HG02840 (cell line): ENCODE measurements at regions not wholly inside any gene's neighbourhood (a gene's known extent, or its start where the extent isn't known, plus 50 kb on each side); places are given as distances from the start of the nearest gene placed in this dataset.
"Not testable (repeated sequence)": the region's sequence is repeated elsewhere in the genome, so short reads cannot be mapped to it uniquely, and the experiment has no call there.

Experiments used
- ATAC-seq: cut with Tn5 transposase; IDR thresholded peaks from one replicate; pipeline ENCODE4 v1.9.1; 2021; ENCODE audit warnings: mild to moderate bottlenecking, moderate library complexity, moderate number of reproducible peaks; ENCODE audit not compliant: unreplicated experiment, low FRiP score

DNA sequence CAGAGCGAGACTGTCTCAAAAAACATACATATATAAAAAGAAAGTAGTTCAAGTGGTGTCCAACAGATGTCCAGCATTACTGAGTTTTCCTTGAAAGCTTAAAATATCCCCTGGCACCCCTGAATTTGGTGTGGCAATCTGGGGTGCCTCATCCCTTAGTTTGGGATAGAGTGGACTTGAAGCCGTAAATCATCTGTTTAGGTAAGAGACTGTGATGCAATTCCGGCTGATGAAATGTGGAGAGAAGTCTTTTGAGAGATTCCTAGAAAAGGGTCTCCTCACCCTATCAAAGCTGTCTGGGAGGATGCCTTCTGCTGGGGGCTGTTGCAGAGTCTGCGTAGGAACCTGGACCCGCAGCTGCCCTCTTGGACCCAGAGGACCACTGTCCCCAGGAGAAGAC is 408.0 kb downstream of the RPS24 start:
- ATAC-seq, result no peak

DNA sequence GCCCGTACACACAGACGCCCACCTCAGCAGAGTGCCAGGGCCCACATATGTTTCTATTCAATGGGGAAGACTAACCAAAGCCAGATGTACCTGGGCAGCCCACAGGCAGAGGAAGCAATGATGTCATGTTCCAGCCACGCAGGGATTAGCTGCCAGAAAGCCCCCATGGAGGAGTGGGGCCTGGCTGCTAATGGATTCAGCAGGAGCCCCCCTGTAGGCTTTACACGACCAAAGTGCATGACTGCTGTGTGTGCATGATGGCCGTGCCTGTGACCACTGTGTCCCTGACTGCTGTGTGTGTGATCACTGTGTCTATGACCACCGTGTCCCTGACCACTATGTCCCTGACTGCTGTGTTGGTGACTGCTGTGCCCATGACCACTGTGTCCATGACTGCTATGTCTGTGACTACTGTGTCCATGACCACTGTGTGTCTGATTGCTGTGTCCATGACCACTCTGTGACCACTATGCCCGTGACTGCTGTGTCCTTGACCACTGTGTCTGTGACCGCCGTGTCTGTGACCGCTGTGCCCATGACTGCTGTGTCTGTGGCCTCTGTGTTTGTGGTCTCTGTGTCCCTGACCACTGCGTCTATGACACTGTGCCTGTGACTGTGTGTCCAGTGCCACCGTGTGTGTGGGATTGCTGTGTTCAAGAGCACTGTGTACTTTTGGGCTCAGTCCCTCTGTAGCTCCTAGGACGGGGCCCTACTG is 409.3 kb downstream of the RPS24 start:
- no peak for ATAC-seq

DNA sequence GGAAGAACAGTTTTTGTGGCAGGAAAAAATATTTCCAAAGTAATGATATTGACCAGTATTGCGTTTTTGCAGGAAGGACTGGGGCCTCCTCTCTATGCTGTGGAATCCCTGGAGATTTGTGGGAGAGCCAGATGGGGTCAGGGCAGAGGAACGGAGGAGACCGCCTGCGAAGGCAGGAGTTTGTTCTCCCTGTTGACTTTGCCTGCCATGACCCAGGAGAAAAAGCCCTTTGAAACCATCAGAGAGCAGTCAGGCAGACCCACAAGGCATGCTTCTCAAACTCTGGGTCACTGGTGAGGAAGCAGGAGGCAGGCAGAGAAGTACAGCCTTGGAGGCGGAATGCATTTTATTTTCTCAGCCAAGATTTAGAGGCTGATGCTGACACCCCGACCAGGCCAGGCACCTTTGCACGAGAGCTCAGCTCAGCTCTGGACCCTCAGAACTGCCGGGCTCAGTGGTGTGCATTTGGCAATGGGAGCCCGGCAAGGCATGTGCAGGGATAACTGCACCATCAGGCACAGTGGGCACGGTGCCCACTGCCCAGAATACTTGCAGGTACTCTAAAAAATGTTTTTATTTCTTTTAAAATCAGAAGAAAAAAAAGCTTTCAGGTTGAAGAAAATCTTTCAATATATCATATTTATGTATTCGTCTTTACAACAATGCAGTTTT is 410.4 kb downstream of the RPS24 start:
- no peak for ATAC-seq

GRCh38 chr10:78444741-78445140 is 411.1 kb downstream of the RPS24 start:
- not testable (repeated sequence) for ATAC-seq

GRCh38 chr10:78445308-78445707 is 411.6 kb downstream of the RPS24 start:
- no peak for ATAC-seq

- no peak for ATAC-seq
Observed at GRCh38 chr10:78448470-78448869, 414.8 kb downstream of the RPS24 start.

GRCh38 chr10:78448994-78449418 is 415.3 kb downstream of the RPS24 start:
- ATAC-seq, result no peak

DNA sequence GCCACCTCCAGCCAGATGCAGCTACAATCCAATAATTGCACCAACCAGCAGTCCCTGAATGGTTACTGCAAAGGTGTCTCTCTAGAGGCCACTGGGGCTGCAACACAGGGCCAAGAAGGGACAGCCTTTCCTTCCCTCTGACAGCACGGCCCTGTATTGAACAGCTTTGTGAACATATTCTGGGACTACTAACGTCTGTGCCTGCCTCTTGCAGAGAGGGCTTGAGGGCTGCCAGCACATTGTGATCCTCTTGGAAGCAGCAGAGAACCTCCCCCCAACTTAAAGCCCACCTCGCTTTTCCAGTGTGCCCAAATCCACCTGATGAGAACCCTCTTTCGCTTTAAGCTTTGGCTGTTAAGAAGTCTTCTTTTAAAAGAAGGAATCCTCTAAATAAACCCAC is 415.9 kb downstream of the RPS24 start:
- no peak for ATAC-seq

GRCh38 chr10:78450239-78450638 is 416.6 kb downstream of the RPS24 start:
- ATAC-seq, result no peak

GRCh38 chr10:78450807-78451485 is 417.3 kb downstream of the RPS24 start:
- ATAC-seq, result no peak

GRCh38 chr10:78451592-78451991 is 417.9 kb downstream of the RPS24 start:
- ATAC-seq, result no peak

DNA sequence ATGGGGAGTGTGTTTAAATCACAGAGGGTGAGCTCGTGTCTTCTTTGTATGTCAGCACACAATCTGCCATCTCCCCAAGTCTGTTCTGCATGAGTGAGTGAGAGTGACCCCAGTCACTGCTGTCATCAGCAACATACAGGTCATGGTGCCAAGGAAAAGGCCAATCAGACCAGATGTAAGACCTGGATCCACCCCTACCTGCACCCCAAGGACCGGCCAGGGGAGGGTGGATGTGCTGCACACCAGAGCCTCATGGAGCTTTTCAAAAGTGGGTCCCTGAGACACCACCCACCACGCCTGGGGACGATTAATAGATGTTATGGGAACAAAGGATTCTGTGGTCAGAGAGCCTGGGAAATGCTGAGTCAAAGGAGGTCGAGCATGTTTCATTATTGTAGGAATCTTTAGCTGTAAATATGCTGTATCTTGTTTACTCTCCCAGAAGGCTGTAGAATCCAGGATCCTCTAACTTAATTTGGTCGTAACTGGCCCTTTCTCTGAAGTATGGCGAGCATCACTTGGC is 420.5 kb downstream of the RPS24 start:
- ATAC-seq, result no peak

DNA sequence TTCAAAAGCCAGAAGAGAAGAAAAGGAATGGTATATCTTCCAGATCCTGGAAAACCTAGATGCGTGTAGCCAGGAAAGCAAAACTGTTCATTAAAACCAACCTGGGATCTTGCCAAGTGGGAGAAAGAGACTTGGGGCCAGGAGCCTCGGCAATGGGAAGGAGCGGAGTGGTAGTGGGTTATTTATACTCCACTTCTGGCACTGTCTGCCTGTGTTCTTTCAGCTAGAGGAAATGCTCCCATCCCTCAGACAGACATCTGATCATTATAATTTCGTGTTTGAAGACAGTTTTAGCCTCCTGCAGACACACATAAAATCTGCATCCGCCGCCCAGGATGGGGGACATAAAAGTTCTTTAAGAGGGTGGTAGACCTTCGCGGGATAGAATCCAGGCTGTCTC is 421.6 kb downstream of the RPS24 start:
- ATAC-seq, result no peak

DNA sequence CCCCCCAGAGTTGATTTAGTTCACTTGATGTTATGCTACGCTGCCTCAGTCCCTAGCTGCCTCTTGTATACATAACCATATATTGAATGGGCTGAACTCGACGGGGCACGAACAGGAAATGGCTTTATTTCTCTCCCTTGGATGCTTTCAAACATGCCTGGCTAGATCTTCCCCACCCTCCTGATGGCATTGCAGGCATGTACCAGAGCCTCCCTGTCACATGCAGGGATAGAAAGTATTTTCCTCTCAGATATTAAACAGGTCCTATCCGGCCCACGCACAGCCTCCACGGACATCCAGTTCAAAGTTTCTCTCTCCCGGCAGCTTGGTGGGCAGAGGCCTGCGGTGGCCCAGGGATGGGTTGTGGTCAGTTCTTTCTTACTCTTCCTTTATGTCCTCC is 422.1 kb downstream of the RPS24 start:
- no peak for ATAC-seq

GRCh38 chr10:78456649-78457400 is 423.2 kb downstream of the RPS24 start:
- ATAC-seq, result no peak

DNA sequence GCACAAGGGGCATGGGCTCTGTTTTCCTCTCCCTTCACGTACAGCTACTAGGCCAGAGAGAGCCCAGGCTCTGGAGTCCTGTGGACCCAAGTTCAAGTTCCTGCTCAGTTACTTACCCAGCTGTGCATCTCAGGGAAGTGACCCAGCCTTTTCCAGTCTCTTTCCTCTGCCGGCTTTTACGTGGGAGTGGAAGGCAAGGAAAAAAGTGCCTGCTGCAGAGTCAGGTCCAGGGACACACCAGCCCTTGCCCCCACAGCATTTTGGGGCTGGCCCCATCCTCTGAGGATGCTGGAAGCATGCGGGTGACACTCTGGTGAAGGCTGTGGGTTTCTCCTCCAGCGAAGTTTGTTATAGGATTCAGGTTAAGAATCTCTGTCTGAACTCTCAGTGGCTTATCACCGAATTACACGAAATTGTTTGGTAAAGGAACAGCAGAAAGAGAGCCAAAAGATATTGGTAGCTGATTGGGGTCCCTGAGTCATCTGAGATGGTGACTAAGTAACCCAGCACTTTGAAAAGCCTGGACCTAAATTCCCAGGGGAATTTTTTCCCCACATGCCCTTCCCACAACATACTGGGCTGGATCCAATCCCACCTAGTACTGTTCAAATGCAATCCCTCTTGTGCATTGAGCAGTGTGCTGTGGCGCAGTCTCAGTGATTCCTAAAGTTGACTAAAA is 424.3 kb downstream of the RPS24 start:
- ATAC-seq, result no peak

DNA sequence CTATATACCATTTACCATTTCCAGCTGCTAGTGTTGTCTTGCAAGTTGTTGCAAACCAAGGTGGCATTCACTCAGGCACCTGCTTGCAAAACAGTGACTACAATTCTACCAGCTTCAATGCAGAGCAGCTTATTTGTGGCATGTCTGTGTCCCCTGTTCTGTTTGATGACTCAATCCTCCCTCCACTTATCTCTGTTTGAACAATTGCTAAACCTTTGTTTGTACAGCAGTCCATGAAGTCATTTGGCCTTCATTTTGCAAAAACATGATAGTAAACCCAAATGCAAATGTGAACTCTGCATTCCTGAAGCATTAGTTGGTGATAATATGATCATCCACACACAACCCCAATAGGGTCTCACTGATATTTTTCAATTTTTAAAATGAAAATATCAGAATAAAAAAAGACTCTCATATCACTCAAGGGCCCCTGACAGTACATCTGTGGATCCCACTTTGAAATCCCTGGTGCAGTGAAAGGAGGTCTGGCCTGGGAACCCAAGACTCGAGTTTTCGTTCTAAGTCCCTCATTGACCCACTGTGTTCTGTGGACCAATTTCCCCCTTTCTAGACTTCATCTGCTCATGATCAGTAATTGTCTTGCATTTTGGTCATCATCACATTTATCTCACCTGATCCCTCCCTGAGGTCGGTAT is 425.4 kb downstream of the RPS24 start:
- ATAC-seq, result no peak

- ATAC-seq, result no peak
Observed at GRCh38 chr10:78459639-78460037, 426.0 kb downstream of the RPS24 start.

- no peak for ATAC-seq
Observed at GRCh38 chr10:78460204-78460603, 426.5 kb downstream of the RPS24 start.

DNA sequence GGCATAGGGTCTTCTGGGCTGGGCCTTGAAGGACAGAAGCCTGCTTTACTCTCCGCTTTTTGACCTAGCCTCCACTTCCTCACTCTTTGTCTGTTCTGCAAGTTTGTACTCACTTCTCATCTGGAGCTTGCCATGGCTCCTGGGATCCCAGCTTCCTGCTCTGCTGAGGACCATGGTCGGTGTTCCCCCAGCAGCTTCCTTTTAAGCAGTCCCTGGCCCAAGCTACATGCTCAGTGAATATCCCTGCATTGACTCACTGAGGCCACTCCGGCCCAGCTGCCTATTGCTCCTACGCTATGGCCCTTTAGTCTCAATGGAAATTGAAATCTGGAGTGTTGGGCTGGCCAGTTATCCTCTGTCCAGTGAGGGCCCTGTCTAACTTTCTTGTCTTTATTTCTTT is 427.7 kb downstream of the RPS24 start:
- ATAC-seq, result no peak
